ENCODE measurements at regions not wholly inside any gene's neighbourhood (a gene's known extent, or its start where the extent isn't known, plus 50 kb on each side); places are given as distances from the start of the nearest gene placed in this dataset.

- TF ChIP-seq EZH2 (IDR thresholded peaks at IDR 0.05; ENCODE audit: insufficient read depth, poor library complexity, severe bottlenecking) (no peak), EZH2phosphoT487 (IDR thresholded peaks at IDR 0.05; ENCODE audit: insufficient read depth, low read depth) (no peak)
Observed at GRCh38 chr15:98111806-98112205, 151.3 kb downstream of the ARRDC4 start.
